ENCODE measurements at regions not wholly inside any gene's neighbourhood (a gene's known extent, or its start where the extent isn't known, plus 50 kb on each side); places are given as distances from the start of the nearest gene placed in this dataset.

GRCh38 chr18:56166914-56167313 lies 471.5 kb downstream of the TXNL1 start:
- H3K36me3 Mint-ChIP-seq: no peaks in the 10 kb centered on the region
- ATAC-seq: no peak
- Histone ChIP-seq H3K27me3 (ENCODE audit: control insufficient read depth, insufficient read depth, low read length) (no peaks in the 10 kb centered on the region), H3K27ac (ENCODE audit: low read length) (no peak overlapping the region), H3K9me3 (ENCODE audit: control insufficient read depth, insufficient read depth, low read length) (no peaks in the 10 kb centered on the region), H3K36me3 (ENCODE audit: control insufficient read depth, insufficient read depth, low read length) (no peaks in the 10 kb centered on the region), H3K4me1 (ENCODE audit: control insufficient read depth, insufficient read depth, low read length) (no peaks in the 10 kb centered on the region), H3K4me3 (ENCODE audit: low read length) (no peak overlapping the region)
- no peak for DNase-seq
- intact Hi-C loops (cut with micrococcal nuclease): no loop called here
- no peak overlapping the region for H3K4me3 Mint-ChIP-seq
- no peaks in the 10 kb centered on the region for H3K4me1 Mint-ChIP-seq
- H3K27me3 Mint-ChIP-seq (ENCODE audit: low read depth in 2 of 2): no peaks in the 10 kb centered on the region
- no peak for TF ChIP-seq CTCF (IDR thresholded peaks at IDR 0.05)
- peaks cover 0 to 4% of the 10 kb centered on the region in 2 donors for H3K9me3 Mint-ChIP-seq
- no peak overlapping the region for H3K27ac Mint-ChIP-seq

- no peaks in the 10 kb centered on the region for H3K4me1 Mint-ChIP-seq
These were observed 472.6 kb downstream of the TXNL1 start for GRCh38 chr18:56165601-56166355.

GRCh38 chr18:56162311-56163265 lies 475.8 kb downstream of the TXNL1 start:
- no peaks in the 10 kb centered on the region for H3K27me3 Mint-ChIP-seq (ENCODE audit: low read depth in 2 of 2)
- no peak overlapping the region for H3K27ac Mint-ChIP-seq
- H3K36me3 Mint-ChIP-seq: no peaks in the 10 kb centered on the region
- no peaks in the 10 kb centered on the region for H3K4me1 Mint-ChIP-seq
- no peak overlapping the region for H3K4me3 Mint-ChIP-seq
- Histone ChIP-seq H3K27me3 (ENCODE audit: control insufficient read depth, insufficient read depth, low read length) (no peaks in the 10 kb centered on the region), H3K9me3 (ENCODE audit: control insufficient read depth, insufficient read depth, low read length) (no peaks in the 10 kb centered on the region), H3K4me1 (ENCODE audit: control insufficient read depth, insufficient read depth, low read length) (no peaks in the 10 kb centered on the region), H3K27ac (ENCODE audit: low read length) (no peak overlapping the region), H3K36me3 (ENCODE audit: control insufficient read depth, insufficient read depth, low read length) (no peaks in the 10 kb centered on the region), H3K4me3 (ENCODE audit: low read length) (no peak overlapping the region)
- DNase-seq (no peak), ATAC-seq (no peak)
- WGBS (ENCODE audit: insufficient coverage): 51% methylated on average over 3 of the region's 5 CpGs
- H3K9me3 Mint-ChIP-seq: peaks cover 2% of the 10 kb centered on the region in 2 donors
- no peak for TF ChIP-seq CTCF (IDR thresholded peaks at IDR 0.05)
- intact Hi-C loops (cut with micrococcal nuclease): no loop called here

More at GRCh38 chr18:56165601-56166355, 472.6 kb downstream of the TXNL1 start:
- WGBS (ENCODE audit: insufficient coverage): 88% methylated on average over 4 of the region's 5 CpGs
- Histone ChIP-seq H3K27me3 (ENCODE audit: control insufficient read depth, insufficient read depth, low read length) (no peaks in the 10 kb centered on the region), H3K27ac (ENCODE audit: low read length) (no peak overlapping the region), H3K4me3 (ENCODE audit: low read length) (no peak overlapping the region), H3K9me3 (ENCODE audit: control insufficient read depth, insufficient read depth, low read length) (no peaks in the 10 kb centered on the region), H3K36me3 (ENCODE audit: control insufficient read depth, insufficient read depth, low read length) (no peaks in the 10 kb centered on the region), H3K4me1 (ENCODE audit: control insufficient read depth, insufficient read depth, low read length) (no peaks in the 10 kb centered on the region)
- no peak for DNase-seq
- Mint-ChIP-seq H3K4me3 (no peak overlapping the region), H3K36me3 (no peaks in the 10 kb centered on the region), H3K9me3 (peaks cover 0 to 4% of the 10 kb centered on the region in 2 donors), H3K27me3 (ENCODE audit: low read depth in 2 of 2) (no peaks in the 10 kb centered on the region), H3K27ac (no peak overlapping the region)
- intact Hi-C loops (cut with micrococcal nuclease): no loop called here
- no peak for ATAC-seq
- TF ChIP-seq CTCF (IDR thresholded peaks at IDR 0.05): no peak
